Endodermal cell (in vitro differentiated cells): ENCODE measurements at regions not wholly inside any gene's neighbourhood (a gene's known extent, or its start where the extent isn't known, plus 50 kb on each side); places are given as distances from the start of the nearest gene placed in this dataset.
A peak's percentile ranks its signal among the peaks of the same experiment; 100 is the strongest.

ENCODE experiments used
- DNase-seq: peaks from one replicate; pipeline ENCODE4 v3.0.0-alpha.2; 2017
- H3K27ac ChIP-seq: 2 replicates; pipeline ENCODE4 v1.5.1; 2013; ENCODE audit warnings: mild to moderate bottlenecking, low read depth, low read length, moderate library complexity
- H3K27me3 ChIP-seq: 2 replicates; pipeline ENCODE4 v1.6.1; 2013; ENCODE audit warnings: mild to moderate bottlenecking, low read length, moderate library complexity; ENCODE audit not compliant: insufficient read depth, control insufficient read depth, poor library complexity, severe bottlenecking
- H3K36me3 ChIP-seq: 2 replicates; pipeline ENCODE4 v1.7.0; 2013; ENCODE audit warnings: mild to moderate bottlenecking, low read length, moderate library complexity; ENCODE audit not compliant: control insufficient read depth, insufficient read depth
- H3K4me1 ChIP-seq: one replicate; pipeline ENCODE4 v1.7.0; 2013; ENCODE audit warnings: low read length; ENCODE audit not compliant: control insufficient read depth, insufficient read depth
- H3K4me3 ChIP-seq: 2 replicates; pipeline ENCODE4 v1.5.1; 2013; ENCODE audit warnings: mild to moderate bottlenecking, low read length, moderate library complexity
- H3K9ac ChIP-seq: 2 replicates; pipeline ENCODE4 v1.6.1; 2013; ENCODE audit warnings: mild to moderate bottlenecking, low read length, moderate library complexity; ENCODE audit not compliant: poor library complexity, severe bottlenecking; ENCODE audit errors: extremely low read depth
- H3K9me3 ChIP-seq: 2 replicates; pipeline ENCODE4 v1.6.1; 2013; ENCODE audit warnings: mild to moderate bottlenecking, low read length, moderate library complexity; ENCODE audit not compliant: control insufficient read depth
- H3K27ac Mint-ChIP-seq: 2 replicates; pipeline ENCODE4 v1.8.0; 2020; ENCODE audit warnings: mixed read lengths
- H3K27me3 Mint-ChIP-seq: 2 replicates; pipeline ENCODE4 v1.8.0; 2021; ENCODE audit warnings: mild to moderate bottlenecking, mixed read lengths; ENCODE audit not compliant: insufficient read depth
- H3K36me3 Mint-ChIP-seq: 2 replicates; pipeline ENCODE4 v1.8.0; 2020; ENCODE audit warnings: low read depth, mixed read lengths
- H3K4me1 Mint-ChIP-seq: 2 replicates; pipeline ENCODE4 v1.8.0; 2020; ENCODE audit warnings: mixed read lengths
- H3K4me3 Mint-ChIP-seq: 2 replicates; pipeline ENCODE4 v1.8.0; 2020; ENCODE audit warnings: mild to moderate bottlenecking, moderate library complexity, mixed read lengths
- H3K9me3 Mint-ChIP-seq: 2 replicates; pipeline ENCODE4 v1.8.0; 2020; ENCODE audit warnings: mild to moderate bottlenecking, mixed read lengths
- WGBS, 2 experiments: methylation state at CpG; one replicate each; pipeline versions ENCODE4 v1.1.5 to v1.1.7; 2013; ENCODE audit warnings: missing lambda C conversion rate in 2 of 2, mixed read lengths in 1 of 2; ENCODE audit not compliant: insufficient coverage in 1 of 2, insufficient read length in 1 of 2; 5-methylcytosine and 5-hydroxymethylcytosine counted together
- TF ChIP-seq, protein P1 (sequence below): fragments of 200-600 bp; sonication (generic); conservative IDR thresholded peaks from 2 replicates; pipeline ENCODE4 v1.5.0; 2021; ENCODE audit warnings: antibody characterized with exemption, mild to moderate bottlenecking

DNA sequence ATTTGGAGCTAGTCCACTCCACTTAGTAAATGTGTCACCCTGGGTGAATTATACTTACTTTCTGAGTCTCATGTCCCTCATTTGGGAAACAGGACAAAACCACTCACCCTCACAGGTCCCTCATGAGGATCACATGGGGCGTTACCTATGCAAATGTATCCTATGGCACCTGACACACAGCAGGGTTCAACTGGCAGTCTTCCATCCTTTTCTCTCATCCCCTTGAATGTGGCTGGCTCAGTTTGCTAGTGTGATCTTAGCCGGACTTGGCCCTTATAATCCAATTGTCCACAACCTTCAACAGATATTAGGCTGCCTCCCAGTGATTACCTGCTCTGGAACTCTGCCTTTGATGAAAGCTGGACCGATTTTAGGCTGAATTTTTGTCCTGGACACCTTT is 308.8 kb downstream of the MAP2K6 start:
- Mint-ChIP-seq H3K4me1 (no peaks in the 10 kb centered on the region), H3K27ac (no peak overlapping the region), H3K36me3 (no peaks in the 10 kb centered on the region)

DNA sequence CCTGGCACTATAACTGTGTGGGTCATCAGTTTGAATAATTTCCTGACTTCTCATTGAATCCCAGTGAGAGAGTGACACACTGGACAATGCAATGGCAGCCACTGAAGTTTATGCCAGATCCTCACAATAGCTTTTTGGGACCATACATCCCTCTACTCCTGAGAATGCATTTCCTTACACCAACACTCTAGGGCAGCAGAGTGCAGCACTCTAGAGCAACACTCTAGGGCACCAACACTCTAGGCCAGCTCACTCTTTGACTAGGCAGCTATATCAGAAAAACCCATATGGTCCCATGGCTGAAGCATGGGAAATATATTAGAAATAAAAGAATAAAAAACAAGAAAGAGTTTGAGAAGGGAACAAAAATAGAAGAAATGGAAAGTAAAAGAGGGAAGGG is 309.2 kb downstream of the MAP2K6 start:
- Histone ChIP-seq H3K36me3 (no peaks in the 10 kb centered on the region), H3K9ac (no peak overlapping the region), H3K9me3 (no peaks in the 10 kb centered on the region), H3K27me3 (peaks cover 39% of the 10 kb centered on the region), H3K27ac (no peak overlapping the region), H3K4me1 (no peaks in the 10 kb centered on the region), H3K4me3 (no peak overlapping the region)
- no peak overlapping the region for H3K4me3 Mint-ChIP-seq
- DNase-seq, result no peak
- TF ChIP-seq, protein P1, sequence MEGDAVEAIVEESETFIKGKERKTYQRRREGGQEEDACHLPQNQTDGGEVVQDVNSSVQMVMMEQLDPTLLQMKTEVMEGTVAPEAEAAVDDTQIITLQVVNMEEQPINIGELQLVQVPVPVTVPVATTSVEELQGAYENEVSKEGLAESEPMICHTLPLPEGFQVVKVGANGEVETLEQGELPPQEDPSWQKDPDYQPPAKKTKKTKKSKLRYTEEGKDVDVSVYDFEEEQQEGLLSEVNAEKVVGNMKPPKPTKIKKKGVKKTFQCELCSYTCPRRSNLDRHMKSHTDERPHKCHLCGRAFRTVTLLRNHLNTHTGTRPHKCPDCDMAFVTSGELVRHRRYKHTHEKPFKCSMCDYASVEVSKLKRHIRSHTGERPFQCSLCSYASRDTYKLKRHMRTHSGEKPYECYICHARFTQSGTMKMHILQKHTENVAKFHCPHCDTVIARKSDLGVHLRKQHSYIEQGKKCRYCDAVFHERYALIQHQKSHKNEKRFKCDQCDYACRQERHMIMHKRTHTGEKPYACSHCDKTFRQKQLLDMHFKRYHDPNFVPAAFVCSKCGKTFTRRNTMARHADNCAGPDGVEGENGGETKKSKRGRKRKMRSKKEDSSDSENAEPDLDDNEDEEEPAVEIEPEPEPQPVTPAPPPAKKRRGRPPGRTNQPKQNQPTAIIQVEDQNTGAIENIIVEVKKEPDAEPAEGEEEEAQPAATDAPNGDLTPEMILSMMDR, result peak; percentile 62
- peaks cover 35% of the 10 kb centered on the region for H3K27me3 Mint-ChIP-seq
- H3K36me3 Mint-ChIP-seq, result no peaks in the 10 kb centered on the region
- H3K9me3 Mint-ChIP-seq, result no peaks in the 10 kb centered on the region
- no peaks in the 10 kb centered on the region for H3K4me1 Mint-ChIP-seq
- H3K27ac Mint-ChIP-seq, result no peak overlapping the region

More for the DNA sequence above, 308.8 kb downstream of the MAP2K6 start:
- Histone ChIP-seq H3K27me3 (peaks cover 43% of the 10 kb centered on the region), H3K27ac (no peak overlapping the region), H3K36me3 (no peaks in the 10 kb centered on the region), H3K4me3 (no peak overlapping the region), H3K9ac (no peak overlapping the region), H3K9me3 (no peaks in the 10 kb centered on the region), H3K4me1 (no peaks in the 10 kb centered on the region)
- TF ChIP-seq, protein P1, result no peak
- no peaks in the 10 kb centered on the region for H3K9me3 Mint-ChIP-seq
- H3K4me3 Mint-ChIP-seq, result no peak overlapping the region
- no peak for DNase-seq
- H3K27me3 Mint-ChIP-seq, result peaks cover 39% of the 10 kb centered on the region
- 86 to 90% methylated on average over 3 of the region's 3 CpGs for WGBS, 2 experiments

DNA sequence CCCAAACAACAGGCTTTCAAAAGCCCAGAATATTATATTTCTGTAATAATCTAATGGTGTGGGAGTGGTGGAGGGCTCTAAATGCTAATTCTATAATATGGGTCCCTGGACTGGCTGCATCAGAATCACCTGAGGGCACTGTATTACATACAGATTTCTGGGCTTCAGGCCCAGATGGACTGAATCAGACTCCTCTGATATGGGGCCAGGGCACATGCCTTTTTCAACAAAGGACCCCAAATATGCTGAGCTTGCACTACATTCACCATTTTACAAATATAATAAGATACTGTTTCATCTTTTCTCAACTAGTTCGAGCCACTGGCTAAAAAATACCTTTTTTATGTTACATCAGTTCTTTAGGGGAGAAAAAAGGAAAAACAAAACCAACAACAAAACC is 309.7 kb downstream of the MAP2K6 start:
- no peak overlapping the region for H3K27ac ChIP-seq
- Mint-ChIP-seq H3K4me1 (no peaks in the 10 kb centered on the region), H3K27ac (no peak overlapping the region), H3K4me3 (no peak overlapping the region), H3K36me3 (no peaks in the 10 kb centered on the region), H3K9me3 (no peaks in the 10 kb centered on the region), H3K27me3 (peaks cover 30% of the 10 kb centered on the region)
- H3K4me3 ChIP-seq, result no peak overlapping the region
- H3K36me3 ChIP-seq, result no peaks in the 10 kb centered on the region
- H3K4me1 ChIP-seq, result no peaks in the 10 kb centered on the region
- no peak overlapping the region for H3K9ac ChIP-seq
- no peaks in the 10 kb centered on the region for H3K9me3 ChIP-seq
- no CpG with 5 or more reads among the region's 1 CpG for WGBS, 2 experiments
- TF ChIP-seq, protein P1, result no peak
- H3K27me3 ChIP-seq, result peaks cover 34% of the 10 kb centered on the region
- DNase-seq, result no peak
